ENCODE measurements at regions not wholly inside any gene's neighbourhood (a gene's known extent, or its start where the extent isn't known, plus 50 kb on each side); places are given as distances from the start of the nearest gene placed in this dataset.
"Not testable (repeated sequence)": the region's sequence is repeated elsewhere in the genome, so short reads cannot be mapped to it uniquely, and the experiment has no call there.

- Histone ChIP-seq H3K4me1 (no peaks in the 10 kb centered on the region), H3K9me3 (no peaks in the 10 kb centered on the region), H3K36me3 (no peaks in the 10 kb centered on the region), H3K4me3 (no peak overlapping the region), H3K27ac (replicated peaks in 1 of 4) (no peak overlapping the region), H3K27me3 (no peaks in the 10 kb centered on the region)
- TF ChIP-seq POLR2A (IDR thresholded peaks at IDR 0.05; ENCODE audit: low read depth) (no peak), POLR2AphosphoS5 (IDR thresholded peaks at IDR 0.05) (no peak), CTCF (IDR thresholded peaks at IDR 0.05) (no peak)
- intact Hi-C loops (cut with DNase I): no loop called here
- no peak for DNase-seq (ENCODE audit: extremely low spot score)
- WGBS: 88% methylated on average over 9 of the region's 9 CpGs
These were observed 248.7 kb upstream of the NPVF start for GRCh38 chr7:25476863-25477499.

GRCh38 chr7:25478221-25478620 lies 249.9 kb upstream of the NPVF start:
- intact Hi-C loops (cut with DNase I): not testable (repeated sequence)

GRCh38 chr7:25478925-25479324 lies 250.6 kb upstream of the NPVF start:
- no peaks in the 10 kb centered on the region for H3K27me3 ChIP-seq
- WGBS: 56% methylated on average over 2 of the region's 2 CpGs
- no peak for DNase-seq (ENCODE audit: extremely low spot score)
- H3K4me3 ChIP-seq: no peak overlapping the region
- no peaks in the 10 kb centered on the region for H3K36me3 ChIP-seq
- H3K4me1 ChIP-seq: no peaks in the 10 kb centered on the region
- no peaks in the 10 kb centered on the region for H3K9me3 ChIP-seq
- H3K27ac ChIP-seq (replicated peaks in 1 of 4): no peak overlapping the region
- intact Hi-C loops (cut with DNase I): no loop called here
- TF ChIP-seq POLR2AphosphoS5 (IDR thresholded peaks at IDR 0.05) (no peak), POLR2A (IDR thresholded peaks at IDR 0.05; ENCODE audit: low read depth) (no peak), CTCF (IDR thresholded peaks at IDR 0.05) (no peak), EP300 (IDR thresholded peaks at IDR 0.05) (no peak)

More at GRCh38 chr7:25478221-25478620, 249.9 kb upstream of the NPVF start:
- not testable (repeated sequence) for H3K4me3 ChIP-seq; H3K27me3 ChIP-seq; H3K4me1 ChIP-seq; H3K36me3 ChIP-seq; DNase-seq (ENCODE audit: extremely low spot score); H3K27ac ChIP-seq (replicated peaks in 1 of 4); H3K9me3 ChIP-seq

GRCh38 chr7:25481891-25482290 lies 253.6 kb upstream of the NPVF start:
- no peak for DNase-seq (ENCODE audit: extremely low spot score)
- H3K27me3 ChIP-seq: no peaks in the 10 kb centered on the region
- no peaks in the 10 kb centered on the region for H3K9me3 ChIP-seq
- no peaks in the 10 kb centered on the region for H3K4me1 ChIP-seq
- intact Hi-C loops (cut with DNase I): no loop called here
- H3K36me3 ChIP-seq: no peaks in the 10 kb centered on the region
- peak; percentile 48 for TF ChIP-seq EP300 (IDR thresholded peaks at IDR 0.05)
- TF ChIP-seq POLR2A (IDR thresholded peaks at IDR 0.05; ENCODE audit: low read depth): no peak
- no peak overlapping the region for H3K27ac ChIP-seq (replicated peaks in 1 of 4)
- H3K4me3 ChIP-seq: no peak overlapping the region

GRCh38 chr7:25482631-25483030 lies 254.3 kb upstream of the NPVF start:
- no peaks in the 10 kb centered on the region for H3K27me3 ChIP-seq
- DNase-seq (ENCODE audit: extremely low spot score): no peak
- TF ChIP-seq POLR2A (IDR thresholded peaks at IDR 0.05; ENCODE audit: low read depth): no peak
- no peak for TF ChIP-seq POLR2AphosphoS5 (IDR thresholded peaks at IDR 0.05)
- TF ChIP-seq CTCF (IDR thresholded peaks at IDR 0.05): no peak
- no peak for TF ChIP-seq EP300 (IDR thresholded peaks at IDR 0.05)
- no peaks in the 10 kb centered on the region for H3K36me3 ChIP-seq
- H3K9me3 ChIP-seq: no peaks in the 10 kb centered on the region
- H3K4me1 ChIP-seq: no peaks in the 10 kb centered on the region
- H3K4me3 ChIP-seq: no peak overlapping the region
- H3K27ac ChIP-seq (replicated peaks in 1 of 4): no peak overlapping the region
- intact Hi-C loops (cut with DNase I): no loop called here

GRCh38 chr7:25485026-25485425 lies 256.7 kb upstream of the NPVF start:
- Histone ChIP-seq H3K4me1 (no peaks in the 10 kb centered on the region), H3K27ac (replicated peaks in 1 of 4) (no peak overlapping the region), H3K27me3 (no peaks in the 10 kb centered on the region), H3K4me3 (no peak overlapping the region), H3K36me3 (no peaks in the 10 kb centered on the region), H3K9me3 (no peaks in the 10 kb centered on the region)
- no peak for DNase-seq (ENCODE audit: extremely low spot score)
- intact Hi-C loops (cut with DNase I): no loop called here
- 78% methylated on average over 1 of the region's 1 CpG for WGBS
- no peak for TF ChIP-seq POLR2AphosphoS5 (IDR thresholded peaks at IDR 0.05)
- no peak for TF ChIP-seq EP300 (IDR thresholded peaks at IDR 0.05)
- TF ChIP-seq CTCF (IDR thresholded peaks at IDR 0.05): no peak
- no peak for TF ChIP-seq POLR2A (IDR thresholded peaks at IDR 0.05; ENCODE audit: low read depth)
